Activated B cell treated with CpG ODN at 0.5 μM for 24 hours (primary cell): ENCODE measurements at regions not wholly inside any gene's neighbourhood (a gene's known extent, or its start where the extent isn't known, plus 50 kb on each side); places are given as distances from the start of the nearest gene placed in this dataset.

ENCODE experiments used
- ATAC-seq: fragments of 200-7000 bp; cut with Tn5 transposase; one replicate; pipeline ENCODE4 v1.10.0; 2021; ENCODE audit warnings: low read depth, mild to moderate bottlenecking, moderate library complexity
- CTCF ChIA-PET: fragments of 350-600 bp; sonication (Branson Sonifier 250); formaldehyde crosslinking; loops from one replicate; lab custom pipeline; 2021; ENCODE audit warnings: antibody characterized with exemption; lab: Charles Lee
- POLR2A ChIA-PET: fragments of 350-600 bp; sonication (Branson Sonifier 250); formaldehyde crosslinking; loops from one replicate; lab custom pipeline; 2021; ENCODE audit warnings: antibody characterized with exemption; lab: Charles Lee
- DNase-seq: peaks from one replicate; pipeline ENCODE4 v3.0.0; 2022
- H3K27ac Mint-ChIP-seq: one replicate; pipeline ENCODE4 v1.8.0; 2020; ENCODE audit warnings: mixed read lengths
- H3K27me3 Mint-ChIP-seq: one replicate; pipeline ENCODE4 v1.8.0; 2021; ENCODE audit warnings: mixed read lengths
- H3K36me3 Mint-ChIP-seq: one replicate; pipeline ENCODE4 v1.8.0; 2021; ENCODE audit warnings: low read depth, mixed read lengths
- H3K4me1 Mint-ChIP-seq: one replicate; pipeline ENCODE4 v1.8.0; 2021; ENCODE audit warnings: mixed read lengths
- H3K4me3 Mint-ChIP-seq: one replicate; pipeline ENCODE4 v1.8.0; 2020; ENCODE audit warnings: mild to moderate bottlenecking, mixed read lengths
- H3K9me3 Mint-ChIP-seq: one replicate; pipeline ENCODE4 v1.8.0; 2020; ENCODE audit warnings: mixed read lengths
- CTCF ChIP-seq: fragments of 200-600 bp; IDR thresholded peaks from one replicate; pipeline ENCODE4 v1.8.0; 2022; ENCODE audit warnings: antibody characterized with exemption, mild to moderate bottlenecking
- intact Hi-C: fragments of 100-400 bp; cut with micrococcal nuclease; formaldehyde crosslinking; loops from one replicate; pipeline ENCODE4 v1.15.1; 2024

GRCh38 chr5:68489556-68489955 lies 274.0 kb downstream of the PIK3R1 start:
- ChIA-PET CTCF (no interaction called here), POLR2A (no interaction called here)
- Mint-ChIP-seq H3K27ac (no peak overlapping the region), H3K9me3 (peaks cover 3% of the 10 kb centered on the region), H3K4me3 (no peak overlapping the region), H3K36me3 (no peaks in the 10 kb centered on the region), H3K4me1 (no peaks in the 10 kb centered on the region), H3K27me3 (peaks cover 6% of the 10 kb centered on the region)
- no peak for DNase-seq
- ATAC-seq, result no peak
- no peak for TF ChIP-seq CTCF
- intact Hi-C loops, result no loop called here

GRCh38 chr5:68490406-68490805 lies 274.9 kb downstream of the PIK3R1 start:
- no peak for TF ChIP-seq CTCF

GRCh38 chr5:68494771-68495170 lies 279.2 kb downstream of the PIK3R1 start:
- intact Hi-C loops, result no loop called here
- DNase-seq (no peak), ATAC-seq (no peak)
- Mint-ChIP-seq H3K36me3 (peaks cover 4% of the 10 kb centered on the region), H3K4me1 (no peaks in the 10 kb centered on the region), H3K4me3 (no peak overlapping the region), H3K27me3 (peaks cover 2% of the 10 kb centered on the region), H3K9me3 (peaks cover 25% of the 10 kb centered on the region), H3K27ac (no peak overlapping the region)
- TF ChIP-seq CTCF, result no peak
- POLR2A ChIA-PET, result no interaction called here
- CTCF ChIA-PET, result no interaction called here

More at GRCh38 chr5:68490406-68490805, 274.9 kb downstream of the PIK3R1 start:
- Mint-ChIP-seq H3K4me3 (no peak overlapping the region), H3K4me1 (no peaks in the 10 kb centered on the region), H3K27ac (no peak overlapping the region), H3K36me3 (no peaks in the 10 kb centered on the region), H3K9me3 (peaks cover 3% of the 10 kb centered on the region), H3K27me3 (peaks cover 6% of the 10 kb centered on the region)
- DNase-seq (no peak), ATAC-seq (no peak)
- ChIA-PET CTCF (no interaction called here), POLR2A (no interaction called here)
- intact Hi-C loops, result no loop called here

- Mint-ChIP-seq H3K27me3 (peaks cover 8% of the 10 kb centered on the region), H3K4me3 (no peak overlapping the region), H3K9me3 (peaks cover 28% of the 10 kb centered on the region), H3K4me1 (no peaks in the 10 kb centered on the region), H3K36me3 (peaks cover 4% of the 10 kb centered on the region), H3K27ac (no peak overlapping the region)
- ChIA-PET CTCF (no interaction called here), POLR2A (no interaction called here)
- DNase-seq, result no peak
- ATAC-seq, result no peak
- intact Hi-C loops, result no loop called here
- no peak for TF ChIP-seq CTCF
Measured at GRCh38 chr5:68499987-68500386, 284.4 kb downstream of the PIK3R1 start.

- TF ChIP-seq CTCF, result no peak
- H3K36me3 Mint-ChIP-seq, result peaks cover 4% of the 10 kb centered on the region
- DNase-seq (no peak), ATAC-seq (no peak)
- peaks cover 28% of the 10 kb centered on the region for H3K9me3 Mint-ChIP-seq
- ChIA-PET CTCF (no interaction called here), POLR2A (no interaction called here)
- intact Hi-C loops, result no loop called here
- no peak overlapping the region for H3K4me3 Mint-ChIP-seq
- no peaks in the 10 kb centered on the region for H3K4me1 Mint-ChIP-seq
- no peak overlapping the region for H3K27ac Mint-ChIP-seq
- H3K27me3 Mint-ChIP-seq, result peaks cover 8% of the 10 kb centered on the region
Measured at GRCh38 chr5:68500813-68501212, 285.3 kb downstream of the PIK3R1 start.
